IMR-90 (cell line): ENCODE measurements at regions not wholly inside any gene's neighbourhood (a gene's known extent, or its start where the extent isn't known, plus 50 kb on each side); places are given as distances from the start of the nearest gene placed in this dataset.

Source experiments
- ATAC-seq: fragments of 200-7000 bp; cut with Tn5 transposase; 2 replicates; pipeline ENCODE4 v1.9.1; 2020; ENCODE audit warnings: low read depth, mild to moderate bottlenecking, moderate library complexity
- BruUV-seq: library from RNA; stranded (reverse); fragments of 400-500 nt; replicated peaks from 2 replicates; lab custom pipeline; 2021; lab: Mats Ljungman, UMichigan
- CTCF ChIA-PET: fragments of 300-600 bp; formaldehyde crosslinking; extraction: SDS; loops from one replicate; lab custom pipeline; 2021; ENCODE audit warnings: antibody characterized with exemption; lab: Yijun Ruan, JAX
- POLR2A ChIA-PET: fragments of 300-600 bp; sonication (Branson Sonifier 250); formaldehyde crosslinking; loops from one replicate; lab custom pipeline; 2022; ENCODE audit warnings: antibody characterized with exemption; ENCODE audit not compliant: unreplicated experiment; lab: Charles Lee
- DNase-seq: peaks from one replicate; pipeline ENCODE4 v3.0.0; 2013
- H2AFZ ChIP-seq: replicated peaks from 2 replicates; pipeline ENCODE3; 2013; ENCODE audit warnings: low read length, mild to moderate bottlenecking; ENCODE audit not compliant: poor library complexity
- H2AK5ac ChIP-seq: 2 replicates; pipeline ENCODE4 v1.6.1; 2013; ENCODE audit warnings: low read depth, low read length, inconsistent platforms
- H2AK9ac ChIP-seq: replicated peaks from 2 replicates; pipeline ENCODE3; 2013; ENCODE audit warnings: mild to moderate bottlenecking, low read depth, low read length, moderate library complexity; ENCODE audit not compliant: poor library complexity
- H2BK120ac ChIP-seq: 2 replicates; pipeline ENCODE4 v1.6.1; 2013; ENCODE audit warnings: low read depth, low read length, inconsistent platforms
- H2BK15ac ChIP-seq: 3 replicates; pipeline ENCODE4 v1.6.1; 2013; ENCODE audit warnings: low read depth, low read length, inconsistent platforms
- H2BK20ac ChIP-seq: 2 replicates; pipeline ENCODE4 v1.6.1; 2013; ENCODE audit warnings: low read depth, mild to moderate bottlenecking, inconsistent platforms, low read length, moderate library complexity
- H2BK5ac ChIP-seq: 2 replicates; pipeline ENCODE4 v1.6.1; 2013; ENCODE audit warnings: mild to moderate bottlenecking, low read depth, low read length, inconsistent platforms; ENCODE audit not compliant: poor library complexity, severe bottlenecking
- H3K14ac ChIP-seq: replicated peaks from 2 replicates; pipeline ENCODE4 v1.6.1; 2013; ENCODE audit warnings: low read depth, low read length, inconsistent platforms
- H3K18ac ChIP-seq: 2 replicates; pipeline ENCODE4 v1.6.1; 2013; ENCODE audit warnings: low read depth, low read length, control low read depth
- H3K23ac ChIP-seq: 2 replicates; pipeline ENCODE4 v1.6.1; 2013; ENCODE audit warnings: low read depth, low read length, inconsistent platforms
- H3K27ac ChIP-seq: 2 replicates; pipeline ENCODE4 v1.5.1; 2013; ENCODE audit warnings: mild to moderate bottlenecking, control low read depth, low read length; ENCODE audit not compliant: insufficient read depth
- H3K27me3 ChIP-seq: 2 replicates; pipeline ENCODE4 v1.6.1; 2013; ENCODE audit warnings: low read length; ENCODE audit not compliant: control insufficient read depth, insufficient read depth
- H3K36me3 ChIP-seq: 2 replicates; pipeline ENCODE4 v1.6.1; 2013; ENCODE audit warnings: low read length, mixed read lengths; ENCODE audit not compliant: control insufficient read depth, insufficient read depth
- H3K4ac ChIP-seq: 2 replicates; pipeline ENCODE4 v1.6.1; 2013; ENCODE audit warnings: low read depth, low read length, inconsistent platforms
- H3K4me1 ChIP-seq: 2 replicates; pipeline ENCODE4 v1.6.1; 2013; ENCODE audit warnings: low read length, mixed read lengths; ENCODE audit not compliant: control insufficient read depth, insufficient read depth
- H3K4me2 ChIP-seq: 2 replicates; pipeline ENCODE4 v1.6.1; 2013; ENCODE audit warnings: low read depth, mild to moderate bottlenecking, control low read depth, low read length, moderate library complexity
- H3K4me3 ChIP-seq: 2 replicates; pipeline ENCODE4 v1.5.1; 2013; ENCODE audit warnings: low read depth, mild to moderate bottlenecking, control low read depth, low read length, moderate library complexity; ENCODE audit not compliant: insufficient read depth
- H3K56ac ChIP-seq: 2 replicates; pipeline ENCODE4 v1.6.1; 2013; ENCODE audit warnings: low read length, inconsistent platforms; ENCODE audit not compliant: insufficient read depth; ENCODE audit errors: extremely low read depth
- H3K79me1 ChIP-seq, 2 experiments: 2 replicates each; pipeline ENCODE4 v1.6.1; 2013; ENCODE audit warnings: low read length in 2 of 2, inconsistent platforms in 1 of 2, low read depth in 1 of 2
- H3K9ac ChIP-seq: 2 replicates; pipeline ENCODE4 v1.6.1; 2013; ENCODE audit warnings: low read depth, low read length, control low read depth
- H3K9me1 ChIP-seq: 2 replicates; pipeline ENCODE4 v1.6.1; 2013; ENCODE audit warnings: low read length, inconsistent platforms; ENCODE audit not compliant: insufficient read depth
- H3K9me3 ChIP-seq: 2 replicates; pipeline ENCODE4 v1.6.1; 2013; ENCODE audit warnings: low read length; ENCODE audit not compliant: control insufficient read depth, insufficient read depth
- H4K20me1 ChIP-seq: 2 replicates; pipeline ENCODE4 v1.6.1; 2013; ENCODE audit warnings: low read length, inconsistent platforms; ENCODE audit not compliant: insufficient read depth
- H4K5ac ChIP-seq: 2 replicates; pipeline ENCODE4 v1.6.1; 2013; ENCODE audit warnings: mild to moderate bottlenecking, low read depth, low read length, control low read depth
- H4K8ac ChIP-seq, 2 experiments: 2 replicates each; pipeline ENCODE4 v1.6.1; 2013; ENCODE audit warnings: low read depth in 2 of 2, low read length in 2 of 2, control low read depth in 1 of 2, inconsistent platforms in 1 of 2
- H4K91ac ChIP-seq: 2 replicates; pipeline ENCODE4 v1.6.1; 2013; ENCODE audit warnings: low read depth, low read length, inconsistent platforms; ENCODE audit not compliant: insufficient read depth
- CEBPB ChIP-seq: IDR thresholded peaks from 2 replicates; pipeline ENCODE4 v1.6.1; 2012; ENCODE audit warnings: low read depth, low read length, improper control_type of control experiment
- FOS ChIP-seq: fragments of 150-350 bp; IDR thresholded peaks from 2 replicates; pipeline ENCODE4 v1.6.1; 2016; ENCODE audit warnings: low read depth, low read length
- MAFK ChIP-seq: IDR thresholded peaks from 2 replicates; pipeline ENCODE4 v1.6.1; 2012; ENCODE audit warnings: low read depth, low read length, improper control_type of control experiment
- MAZ ChIP-seq: IDR thresholded peaks from 2 replicates; pipeline ENCODE4 v1.6.1; 2012; ENCODE audit warnings: low read depth, mild to moderate bottlenecking, low read length, improper control_type of control experiment, moderate library complexity, borderline replicate concordance
- POLR2A ChIP-seq: IDR thresholded peaks from 2 replicates; pipeline ENCODE4 v1.6.1; 2012; ENCODE audit warnings: mild to moderate bottlenecking, low read depth, low read length
- RAD21 ChIP-seq: IDR thresholded peaks from 2 replicates; pipeline ENCODE4 v1.6.1; 2012; ENCODE audit warnings: low read length, improper control_type of control experiment
- RCOR1 ChIP-seq: IDR thresholded peaks from 2 replicates; pipeline ENCODE4 v1.6.1; 2012; ENCODE audit warnings: mild to moderate bottlenecking, low read length, improper control_type of control experiment; ENCODE audit not compliant: insufficient replicate concordance
- WGBS, 2 experiments: methylation state at CpG; one replicate each; pipeline versions ENCODE4 v1.1.5 to v1.1.7; 2013; ENCODE audit warnings: missing lambda C conversion rate in 2 of 2; ENCODE audit not compliant: insufficient read length in 1 of 2; ENCODE audit errors: extremely low coverage in 2 of 2; 5-methylcytosine and 5-hydroxymethylcytosine counted together
- dilution Hi-C: fragments of 300-500 bp; cut with HindIII; formaldehyde crosslinking; loops from one replicate; pipeline ENCODE4 v1.14.3; 2018; ENCODE audit warnings: low sequenced_read_pairs; ENCODE audit not compliant: unreplicated experiment
- in situ Hi-C: fragments of 300-500 bp; cut with MboI; formaldehyde crosslinking; loops from 3 replicates; pipeline ENCODE4 v1.14.3; 2019; ENCODE audit warnings: low sequenced_read_pairs, inconsistent platforms, mixed read lengths
- intact Hi-C: fragments of 100-400 bp; cut with micrococcal nuclease; formaldehyde crosslinking; loops from 2 replicates; pipeline ENCODE4 v1.10.0; 2022
- TF ChIP-seq, protein P1 (sequence below): conservative IDR thresholded peaks from 2 replicates; pipeline ENCODE4 v1.5.1; 2012; ENCODE audit warnings: mild to moderate bottlenecking, low read depth, low read length, improper control_type of control experiment
- TF ChIP-seq, protein P2 (sequence below): fragments of 150-350 bp; IDR thresholded peaks from 2 replicates; pipeline ENCODE4 v1.6.1; 2016; ENCODE audit warnings: low read depth, mild to moderate bottlenecking, low read length, moderate library complexity, borderline replicate concordance

GRCh38 chr2:136324966-136325365, 207.0 kb upstream of the CXCR4 start:
- no peak overlapping the region for H2BK15ac ChIP-seq
- H2AK5ac ChIP-seq = no peak overlapping the region
- H4K91ac ChIP-seq = no peak overlapping the region
- no peak overlapping the region for H3K4me2 ChIP-seq
- H2AFZ ChIP-seq = no peak overlapping the region
- no CpG with 5 or more reads among the region's 3 CpGs for WGBS, 2 experiments
- dilution Hi-C loops (no loop called here), intact Hi-C loops (no loop called here), in situ Hi-C loops (no loop called here)
- no peak overlapping the region for H3K23ac ChIP-seq
- H3K14ac ChIP-seq = no peak overlapping the region
- no peak overlapping the region for H3K27ac ChIP-seq
- no peak overlapping the region for H2BK20ac ChIP-seq
- H3K27me3 ChIP-seq = no peaks in the 10 kb centered on the region
- H3K56ac ChIP-seq = no peak overlapping the region
- POLR2A ChIA-PET = no interaction called here
- H4K8ac ChIP-seq = no peak overlapping the region
- no peak overlapping the region for H4K5ac ChIP-seq
- no peak for DNase-seq
- no peaks in the 10 kb centered on the region; the same call in 1 of the 2 replicates for H3K9me3 ChIP-seq
- no peak overlapping the region for H2BK120ac ChIP-seq
- H3K36me3 ChIP-seq = no peaks in the 10 kb centered on the region
- no peak overlapping the region for H2BK5ac ChIP-seq
- no peak overlapping the region for H3K9ac ChIP-seq
- H3K9me1 ChIP-seq = no peaks in the 10 kb centered on the region
- H3K4me3 ChIP-seq = no peak overlapping the region
- ATAC-seq = no peak
- no peak overlapping the region for H2AK9ac ChIP-seq
- TF ChIP-seq POLR2A (no peak), CEBPB (no peak), MAZ (no peak), RAD21 (no peak), RCOR1 (no peak), MAFK (no peak), FOS (no peak)
- TF ChIP-seq, protein P1, sequence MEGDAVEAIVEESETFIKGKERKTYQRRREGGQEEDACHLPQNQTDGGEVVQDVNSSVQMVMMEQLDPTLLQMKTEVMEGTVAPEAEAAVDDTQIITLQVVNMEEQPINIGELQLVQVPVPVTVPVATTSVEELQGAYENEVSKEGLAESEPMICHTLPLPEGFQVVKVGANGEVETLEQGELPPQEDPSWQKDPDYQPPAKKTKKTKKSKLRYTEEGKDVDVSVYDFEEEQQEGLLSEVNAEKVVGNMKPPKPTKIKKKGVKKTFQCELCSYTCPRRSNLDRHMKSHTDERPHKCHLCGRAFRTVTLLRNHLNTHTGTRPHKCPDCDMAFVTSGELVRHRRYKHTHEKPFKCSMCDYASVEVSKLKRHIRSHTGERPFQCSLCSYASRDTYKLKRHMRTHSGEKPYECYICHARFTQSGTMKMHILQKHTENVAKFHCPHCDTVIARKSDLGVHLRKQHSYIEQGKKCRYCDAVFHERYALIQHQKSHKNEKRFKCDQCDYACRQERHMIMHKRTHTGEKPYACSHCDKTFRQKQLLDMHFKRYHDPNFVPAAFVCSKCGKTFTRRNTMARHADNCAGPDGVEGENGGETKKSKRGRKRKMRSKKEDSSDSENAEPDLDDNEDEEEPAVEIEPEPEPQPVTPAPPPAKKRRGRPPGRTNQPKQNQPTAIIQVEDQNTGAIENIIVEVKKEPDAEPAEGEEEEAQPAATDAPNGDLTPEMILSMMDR = no peak
- TF ChIP-seq, protein P2, sequence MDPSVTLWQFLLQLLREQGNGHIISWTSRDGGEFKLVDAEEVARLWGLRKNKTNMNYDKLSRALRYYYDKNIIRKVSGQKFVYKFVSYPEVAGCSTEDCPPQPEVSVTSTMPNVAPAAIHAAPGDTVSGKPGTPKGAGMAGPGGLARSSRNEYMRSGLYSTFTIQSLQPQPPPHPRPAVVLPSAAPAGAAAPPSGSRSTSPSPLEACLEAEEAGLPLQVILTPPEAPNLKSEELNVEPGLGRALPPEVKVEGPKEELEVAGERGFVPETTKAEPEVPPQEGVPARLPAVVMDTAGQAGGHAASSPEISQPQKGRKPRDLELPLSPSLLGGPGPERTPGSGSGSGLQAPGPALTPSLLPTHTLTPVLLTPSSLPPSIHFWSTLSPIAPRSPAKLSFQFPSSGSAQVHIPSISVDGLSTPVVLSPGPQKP = no peak
- CTCF ChIA-PET = no interaction called here
- no peaks in the 10 kb centered on the region for H3K79me1 ChIP-seq
- no peak overlapping the region for H3K18ac ChIP-seq
- no peaks in the 10 kb centered on the region for H3K4me1 ChIP-seq
- H3K4ac ChIP-seq = no peak overlapping the region
- BruUV-seq = no TSS peak
- no peaks in the 10 kb centered on the region for H4K20me1 ChIP-seq
